Skeletal muscle tissue (tissue), 3 donors: ENCODE measurements at regions not wholly inside any gene's neighbourhood (a gene's known extent, or its start where the extent isn't known, plus 50 kb on each side); places are given as distances from the start of the nearest gene placed in this dataset.

ENCODE experiments used
- H3K27ac ChIP-seq: one replicate; pipeline ENCODE4 v1.7.0; 2013; ENCODE audit warnings: mild to moderate bottlenecking, low read depth, low read length, inconsistent platforms
- H3K27me3 ChIP-seq, 3 donors: one replicate each; pipeline ENCODE4 v1.7.0; 2013; ENCODE audit warnings: low read length in 3 of 3; ENCODE audit not compliant: control insufficient read depth in 3 of 3, insufficient read depth in 3 of 3
- H3K36me3 ChIP-seq, 3 donors: one replicate each; pipeline ENCODE4 v1.7.0; 2013; ENCODE audit warnings: low read length in 3 of 3; ENCODE audit not compliant: control insufficient read depth in 3 of 3, insufficient read depth in 3 of 3
- H3K4me1 ChIP-seq, 3 donors: one replicate each; pipeline ENCODE4 v1.7.0; 2013; ENCODE audit warnings: low read length in 3 of 3, mild to moderate bottlenecking in 3 of 3; ENCODE audit not compliant: control insufficient read depth in 3 of 3, insufficient read depth in 3 of 3
- H3K4me3 ChIP-seq, 3 donors: one replicate each; pipeline ENCODE4 v1.7.0; 2013; ENCODE audit warnings: low read length in 3 of 3
- H3K9ac ChIP-seq, 3 donors: one replicate each; pipeline ENCODE4 v1.7.0; 2013; ENCODE audit warnings: low read length in 3 of 3, mild to moderate bottlenecking in 3 of 3, moderate library complexity in 2 of 3, low read depth in 1 of 3
- H3K9me3 ChIP-seq, 3 donors: one replicate each; pipeline ENCODE4 v1.7.0; 2013; ENCODE audit warnings: low read length in 3 of 3; ENCODE audit not compliant: control insufficient read depth in 3 of 3
- donor health status: Osteomylitis.

DNA sequence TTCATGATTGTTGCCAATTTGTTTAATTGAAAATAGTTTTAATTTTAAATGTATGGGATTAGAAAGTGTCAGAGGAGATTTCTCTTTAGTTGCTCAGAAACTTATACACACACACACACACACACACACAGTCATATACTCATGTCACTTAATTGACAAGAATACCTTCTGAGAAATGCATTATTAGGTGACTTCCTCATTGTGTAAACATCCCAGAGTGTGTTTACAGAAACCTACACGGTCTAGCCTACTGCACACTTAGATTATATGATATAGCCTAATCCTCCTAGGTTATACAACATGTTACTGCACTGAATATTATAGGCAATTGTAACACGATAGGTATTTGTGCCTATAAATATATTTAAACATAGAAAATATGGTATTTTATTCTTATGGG, 1327.4 kb downstream of the FSTL5 start:
- Histone ChIP-seq H3K27ac (no peak overlapping the region), H3K4me3 (no peak overlapping the region), H3K9me3 (no peaks in the 10 kb centered on the region), H3K36me3 (no peaks in the 10 kb centered on the region), H3K4me1 (no peaks in the 10 kb centered on the region), H3K27me3 (no peaks in the 10 kb centered on the region), H3K9ac (no peak overlapping the region)

DNA sequence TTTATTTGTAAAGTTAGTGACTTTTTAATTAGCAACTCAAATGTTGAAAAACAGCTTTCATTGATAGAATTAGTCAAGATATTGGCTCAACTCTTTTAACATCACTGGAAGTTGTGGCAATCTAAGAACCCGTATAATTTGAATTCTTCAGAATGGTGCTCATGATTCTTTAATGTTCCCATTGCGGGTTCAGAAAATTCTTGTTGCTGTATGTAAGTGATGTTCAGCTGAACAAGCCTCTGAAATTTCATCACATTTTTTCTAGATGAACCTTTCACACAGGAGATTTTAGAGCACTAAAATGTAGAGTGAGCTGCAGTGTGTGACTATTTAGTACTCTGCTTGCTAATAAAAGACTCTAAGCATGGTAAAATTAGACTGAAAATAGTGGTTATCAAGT, 1317.7 kb downstream of the FSTL5 start:
- Histone ChIP-seq H3K27ac (no peak overlapping the region), H3K36me3 (no peaks in the 10 kb centered on the region), H3K9me3 (no peaks in the 10 kb centered on the region), H3K27me3 (no peaks in the 10 kb centered on the region), H3K9ac (no peak overlapping the region), H3K4me3 (no peak overlapping the region), H3K4me1 (no peaks in the 10 kb centered on the region)

DNA sequence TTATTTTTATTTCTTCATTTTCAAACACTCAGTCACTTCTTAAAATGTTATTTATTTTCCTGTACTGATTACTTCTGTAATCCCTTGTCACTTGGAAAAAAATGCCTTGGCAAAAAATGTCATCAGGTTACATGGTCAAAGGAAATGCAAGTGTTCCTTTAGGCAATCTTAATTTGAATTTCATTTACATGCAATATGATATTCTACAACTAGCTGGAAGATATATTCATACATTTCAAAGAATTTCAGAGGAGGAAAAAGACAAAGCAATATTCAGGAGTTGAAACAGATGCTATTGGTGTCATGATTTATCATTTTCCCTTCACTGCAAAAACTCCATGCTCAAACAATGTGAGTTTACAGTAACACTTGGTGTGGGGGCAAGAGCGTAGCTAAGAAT, 1316.6 kb downstream of the FSTL5 start:
- no peaks in the 10 kb centered on the region for H3K36me3 ChIP-seq
- no peak overlapping the region for H3K4me3 ChIP-seq
- no peaks in the 10 kb centered on the region for H3K9me3 ChIP-seq
- no peaks in the 10 kb centered on the region for H3K27me3 ChIP-seq
- no peaks in the 10 kb centered on the region for H3K4me1 ChIP-seq
- no peak overlapping the region for H3K9ac ChIP-seq
- H3K27ac ChIP-seq, result no peak overlapping the region

DNA sequence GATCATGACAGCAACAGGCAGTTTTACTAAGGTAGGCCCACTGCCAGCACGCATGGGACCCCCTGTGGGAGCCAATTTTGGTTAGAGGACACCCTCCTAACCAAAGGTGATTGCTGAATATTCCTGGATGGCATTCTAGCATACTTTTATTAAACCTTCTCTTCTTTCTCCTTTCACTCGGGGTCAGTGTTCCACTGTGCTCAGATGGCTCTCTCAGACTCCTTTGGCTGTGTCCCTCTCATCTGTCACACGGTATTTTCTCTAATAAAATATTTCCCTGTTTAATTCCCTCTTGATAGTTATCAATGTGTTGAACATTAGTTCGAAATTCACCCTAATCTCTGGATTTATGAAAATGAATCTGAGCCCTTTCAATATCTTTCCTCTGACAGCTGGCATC, 1315.3 kb downstream of the FSTL5 start:
- Histone ChIP-seq H3K36me3 (no peaks in the 10 kb centered on the region), H3K4me3 (no peak overlapping the region), H3K9ac (no peak overlapping the region), H3K4me1 (no peaks in the 10 kb centered on the region), H3K27me3 (no peaks in the 10 kb centered on the region), H3K9me3 (no peaks in the 10 kb centered on the region), H3K27ac (no peak overlapping the region)

DNA sequence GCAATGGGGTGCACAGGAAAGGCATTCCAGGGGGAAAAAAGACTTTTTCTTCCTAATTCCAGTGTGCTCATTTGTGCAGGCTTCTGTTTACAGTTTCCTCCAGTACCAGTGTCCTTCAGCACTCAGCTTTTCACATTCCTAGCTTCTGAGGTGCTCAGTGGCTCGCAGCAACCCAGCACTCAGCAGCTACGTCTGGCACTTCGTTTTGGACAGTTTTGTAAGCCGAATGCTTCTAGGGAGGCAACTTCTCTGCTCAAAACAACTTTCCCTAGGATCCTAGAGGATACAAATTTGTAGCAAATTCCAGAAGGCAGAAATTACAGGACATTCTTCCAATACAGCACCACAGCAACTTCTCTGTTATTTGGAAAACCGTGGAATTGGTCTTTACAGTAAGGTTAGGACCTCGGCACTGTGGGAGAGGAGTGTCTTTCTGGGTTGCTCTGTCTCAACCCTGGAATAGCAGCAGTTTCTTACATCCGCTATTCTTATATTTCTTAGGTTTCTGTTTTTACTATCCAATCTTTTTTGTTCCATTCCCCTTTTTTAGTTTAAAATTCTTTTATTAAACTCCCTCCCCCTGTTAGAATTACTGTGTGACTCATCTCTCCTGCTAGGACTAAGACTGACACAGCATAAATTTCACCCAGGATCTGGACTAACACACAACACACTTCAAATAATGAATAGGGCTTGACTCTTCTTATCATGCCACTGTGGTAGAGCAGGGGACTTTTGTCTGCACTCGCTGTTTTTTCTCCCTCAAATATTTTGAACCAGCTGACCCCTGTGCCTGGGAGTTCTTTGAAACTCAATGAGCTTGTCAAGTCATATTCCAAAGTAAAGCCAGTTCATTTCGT, 1314.7 kb downstream of the FSTL5 start:
- H3K36me3 ChIP-seq, result no peaks in the 10 kb centered on the region
- no peak overlapping the region for H3K9ac ChIP-seq
- H3K27ac ChIP-seq, result no peak overlapping the region
- no peak overlapping the region for H3K4me3 ChIP-seq
- no peaks in the 10 kb centered on the region for H3K4me1 ChIP-seq
- no peaks in the 10 kb centered on the region for H3K9me3 ChIP-seq
- H3K27me3 ChIP-seq, result no peaks in the 10 kb centered on the region

DNA sequence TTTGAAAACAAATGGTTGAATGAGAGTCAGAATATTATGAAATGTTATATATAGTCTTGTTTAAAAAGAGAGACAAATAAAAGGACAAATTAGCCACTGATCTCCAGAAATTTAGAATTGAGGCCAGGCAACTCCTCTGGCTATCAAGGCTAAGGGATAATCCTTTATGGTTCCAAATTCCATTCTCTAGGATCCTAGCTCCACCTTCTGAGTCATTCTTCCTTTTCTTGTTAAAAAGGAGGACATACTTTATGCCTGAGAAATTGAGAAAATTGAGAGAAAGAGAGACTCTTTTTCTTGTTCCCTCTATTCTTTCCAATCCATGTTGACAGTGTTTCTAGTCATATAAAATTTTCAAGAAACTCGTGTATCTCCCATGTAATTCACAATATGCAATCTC, 1299.5 kb downstream of the FSTL5 start:
- Histone ChIP-seq H3K36me3 (no peaks in the 10 kb centered on the region), H3K9ac (no peak overlapping the region), H3K4me3 (no peak overlapping the region), H3K27me3 (no peaks in the 10 kb centered on the region), H3K9me3 (no peaks in the 10 kb centered on the region), H3K4me1 (no peaks in the 10 kb centered on the region), H3K27ac (no peak overlapping the region)

DNA sequence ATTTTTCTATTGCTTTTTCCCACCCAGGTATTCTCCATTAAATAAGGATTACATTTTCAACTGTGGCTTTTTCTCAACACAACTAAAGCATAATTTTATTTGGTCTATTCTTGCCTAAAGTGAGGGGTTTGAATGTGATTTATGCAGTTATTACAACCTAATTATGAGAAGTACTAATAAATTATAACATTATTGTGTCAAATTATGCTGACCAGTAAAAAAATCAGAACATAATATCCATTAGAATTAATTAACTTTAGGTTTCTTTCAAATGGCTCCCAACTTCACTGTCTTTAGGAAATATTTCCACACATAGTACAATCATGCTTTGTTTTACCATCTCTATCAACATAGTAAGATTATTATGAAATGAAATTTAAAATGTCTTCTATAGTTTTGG, 1293.9 kb downstream of the FSTL5 start:
- Histone ChIP-seq H3K9me3 (no peaks in the 10 kb centered on the region), H3K9ac (no peak overlapping the region), H3K27ac (no peak overlapping the region), H3K4me3 (no peak overlapping the region), H3K4me1 (no peaks in the 10 kb centered on the region), H3K36me3 (no peaks in the 10 kb centered on the region), H3K27me3 (no peaks in the 10 kb centered on the region)

DNA sequence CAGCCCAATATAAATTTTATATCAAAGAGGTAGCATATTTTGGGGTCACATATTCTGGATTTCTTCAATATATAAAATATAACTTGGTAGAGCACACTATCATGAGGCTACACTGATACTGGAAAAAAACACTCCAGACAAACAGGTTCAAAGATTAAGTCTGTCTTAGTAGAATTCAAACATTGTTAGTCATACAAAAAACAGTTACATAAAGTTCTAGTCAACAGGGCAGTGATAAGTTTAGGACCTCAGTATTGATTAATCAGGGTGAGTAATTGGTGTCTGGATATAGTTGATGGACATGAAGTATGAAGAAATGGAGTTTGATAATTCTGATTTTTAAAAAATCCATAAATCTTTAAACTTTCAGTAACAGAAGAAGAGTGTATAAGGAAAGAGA, 1291.3 kb downstream of the FSTL5 start:
- H3K4me1 ChIP-seq, result no peaks in the 10 kb centered on the region
- no peaks in the 10 kb centered on the region for H3K9me3 ChIP-seq
- no peaks in the 10 kb centered on the region for H3K27me3 ChIP-seq
- H3K4me3 ChIP-seq, result no peak overlapping the region
- no peak overlapping the region for H3K27ac ChIP-seq
- H3K9ac ChIP-seq, result no peak overlapping the region
- H3K36me3 ChIP-seq, result no peaks in the 10 kb centered on the region

DNA sequence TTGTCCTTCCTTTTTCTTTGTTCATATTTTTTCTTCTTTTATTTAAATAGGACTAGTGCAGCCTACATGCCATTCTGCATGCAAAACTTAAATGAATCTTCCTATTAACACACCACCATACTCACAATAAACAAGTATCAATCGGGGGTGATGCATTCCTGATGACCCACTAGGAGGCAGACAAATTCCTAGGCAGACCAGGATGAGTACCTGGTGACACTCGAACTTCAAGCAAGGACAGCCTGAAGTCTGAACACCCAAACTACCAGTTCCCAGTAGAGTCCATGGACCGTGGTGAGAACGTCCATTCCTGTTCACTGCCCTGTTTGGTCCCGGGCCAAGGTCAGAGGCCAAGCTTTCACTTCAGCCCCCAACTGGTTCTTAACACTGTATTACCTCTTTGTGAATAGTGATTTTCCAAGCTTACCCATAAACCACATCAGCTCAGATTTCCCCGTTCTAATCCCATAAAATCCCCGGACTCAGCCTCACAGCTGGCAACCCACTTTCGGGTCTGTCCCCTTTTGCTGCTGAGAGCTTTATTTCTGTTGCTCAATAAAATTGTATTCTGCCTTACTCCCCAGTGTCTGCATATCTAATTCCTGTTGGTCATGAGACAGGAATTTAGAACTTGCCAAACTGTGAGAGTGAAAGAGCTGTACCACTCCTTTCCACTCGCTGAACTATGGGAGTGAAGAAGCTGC, 1286.6 kb downstream of the FSTL5 start:
- H3K4me3 ChIP-seq, result no peak overlapping the region
- no peaks in the 10 kb centered on the region for H3K4me1 ChIP-seq
- no peak overlapping the region for H3K9ac ChIP-seq
- H3K27me3 ChIP-seq, result no peaks in the 10 kb centered on the region
- H3K9me3 ChIP-seq, result no peaks in the 10 kb centered on the region
- H3K27ac ChIP-seq, result no peak overlapping the region
- no peaks in the 10 kb centered on the region for H3K36me3 ChIP-seq

DNA sequence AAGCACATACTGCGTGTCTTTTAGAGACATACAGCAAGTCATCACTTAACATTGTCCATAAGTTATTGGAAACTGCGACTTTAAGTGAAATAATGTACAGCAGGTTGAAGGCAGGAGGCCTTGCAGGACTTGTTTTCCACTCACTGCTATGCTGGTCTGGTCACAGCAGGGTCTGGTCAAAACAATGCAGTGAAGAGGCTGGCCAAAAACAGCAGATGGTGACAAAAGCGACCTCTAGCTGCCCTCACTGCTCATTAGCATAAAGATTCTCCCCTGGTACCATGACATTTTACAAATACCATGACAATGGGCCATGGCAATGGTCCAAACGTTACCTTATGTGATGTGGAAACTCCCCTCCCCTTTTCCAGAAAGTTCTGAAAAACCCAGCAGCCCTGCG, 1283.6 kb downstream of the FSTL5 start:
- no peaks in the 10 kb centered on the region for H3K36me3 ChIP-seq
- no peaks in the 10 kb centered on the region for H3K27me3 ChIP-seq
- no peak overlapping the region for H3K4me3 ChIP-seq
- no peaks in the 10 kb centered on the region for H3K4me1 ChIP-seq
- H3K9me3 ChIP-seq, result no peaks in the 10 kb centered on the region
- H3K9ac ChIP-seq, result no peak overlapping the region
- H3K27ac ChIP-seq, result no peak overlapping the region
